GM18861 (cell line): ENCODE measurements at regions not wholly inside any gene's neighbourhood (a gene's known extent, or its start where the extent isn't known, plus 50 kb on each side); places are given as distances from the start of the nearest gene placed in this dataset.

Source experiments
- ATAC-seq: cut with Tn5 transposase; IDR thresholded peaks from one replicate; pipeline ENCODE4 v1.9.1; 2021; ENCODE audit not compliant: unreplicated experiment

GRCh38 chr11:95556011-95556341 lies 233.6 kb downstream of the FAM76B start:
- ATAC-seq: no peak

GRCh38 chr11:95554911-95555310 lies 234.7 kb downstream of the FAM76B start:
- ATAC-seq: no peak

- ATAC-seq: no peak
These were observed 240.3 kb downstream of the FAM76B start for GRCh38 chr11:95549301-95549700.

GRCh38 chr11:95548416-95548815 lies 241.2 kb downstream of the FAM76B start:
- ATAC-seq: no peak

- no peak for ATAC-seq
These were observed 241.6 kb downstream of the FAM76B start for GRCh38 chr11:95547976-95548375.

GRCh38 chr11:95547186-95547585 lies 242.4 kb downstream of the FAM76B start:
- no peak for ATAC-seq

- no peak for ATAC-seq
These were observed 244.3 kb downstream of the FAM76B start for GRCh38 chr11:95545116-95545875.

- no peak for ATAC-seq
These were observed 245.3 kb downstream of the FAM76B start for GRCh38 chr11:95544095-95544856.

GRCh38 chr11:95542868-95543551 lies 246.6 kb downstream of the FAM76B start:
- ATAC-seq: no peak

- ATAC-seq: no peak
These were observed 247.9 kb downstream of the FAM76B start for GRCh38 chr11:95541715-95542114.

- ATAC-seq: no peak
These were observed 253.4 kb downstream of the FAM76B start for GRCh38 chr11:95536047-95536690.

- ATAC-seq: no peak
These were observed 254.8 kb downstream of the FAM76B start for GRCh38 chr11:95534809-95535208.

GRCh38 chr11:95534226-95534625 lies 255.4 kb downstream of the FAM76B start:
- ATAC-seq: no peak

GRCh38 chr11:95531116-95531515 lies 258.5 kb downstream of the FAM76B start:
- ATAC-seq: no peak

- no peak for ATAC-seq
These were observed 265.1 kb downstream of the FAM76B start for GRCh38 chr11:95524314-95525036.

GRCh38 chr11:95522874-95523273 lies 266.7 kb downstream of the FAM76B start:
- no peak for ATAC-seq

- ATAC-seq: no peak
These were observed 267.7 kb downstream of the FAM76B start for GRCh38 chr11:95521862-95522261.

GRCh38 chr11:95521133-95521542 lies 268.4 kb downstream of the FAM76B start:
- ATAC-seq: no peak

- no peak for ATAC-seq
These were observed 269.0 kb downstream of the FAM76B start for GRCh38 chr11:95520369-95521132.

GRCh38 chr11:95519912-95520311 lies 269.7 kb downstream of the FAM76B start:
- no peak for ATAC-seq
